HepG2 (cell line): ENCODE measurements at regions not wholly inside any gene's neighbourhood (a gene's known extent, or its start where the extent isn't known, plus 50 kb on each side); places are given as distances from the start of the nearest gene placed in this dataset.

Source experiments
- ATAC-seq: fragments of 200-7000 bp; cut with Tn5 transposase; 3 replicates; pipeline ENCODE4 v1.9.1; 2020; ENCODE audit warnings: mild to moderate bottlenecking, moderate library complexity
- BruUV-seq: library from RNA; stranded (reverse); fragments of 400-500 nt; replicated peaks from 2 replicates; lab custom pipeline; 2021; lab: Mats Ljungman, UMichigan
- CTCF ChIA-PET: fragments of 300-600 bp; formaldehyde crosslinking; extraction: SDS; loops from one replicate; lab custom pipeline; 2021; ENCODE audit warnings: low total read pairs, inconsistent platforms, low intra/inter-chr PET ratio; lab: Yijun Ruan, JAX
- POLR2A ChIA-PET: fragments of 350-600 bp; sonication (Branson Sonifier 250); formaldehyde crosslinking; loops from one replicate; lab custom pipeline; 2020; ENCODE audit warnings: antibody characterized with exemption, inconsistent platforms; lab: Yijun Ruan, JAX
- DNase-seq: peaks from one replicate; pipeline ENCODE4 v3.0.0-alpha.2; 2015; ENCODE audit warnings: low spot score
- FAIRE-seq: peaks from 3 replicates; lab custom pipeline; 2011; peaks lifted over from hg19 to GRCh38; lab: Jason Lieb, UNC
- H2AFZ ChIP-seq: one replicate; pipeline ENCODE4 v1.6.1; 2011; ENCODE audit warnings: low read length, inconsistent platforms
- H3K27ac ChIP-seq: fragments of 300-600 bp; 3 replicates; pipeline ENCODE4 v1.8.0; 2011; ENCODE audit warnings: mixed run types, mild to moderate bottlenecking, mixed read lengths, low read length, inconsistent platforms; ENCODE audit not compliant: insufficient read depth; ENCODE audit errors: extremely low read length
- H3K27me3 ChIP-seq, 2 experiments: fragments of 200-600 bp in 1 of 2; 2 replicates in 1 of 2; 3 replicates in 1 of 2; pipeline versions ENCODE4 v1.6.0 to v1.8.0; 2011; ENCODE audit warnings: low read length in 2 of 2, mild to moderate bottlenecking in 2 of 2, moderate library complexity in 2 of 2, inconsistent platforms in 1 of 2; ENCODE audit not compliant: insufficient read depth in 2 of 2, control insufficient read depth in 1 of 2
- H3K36me3 ChIP-seq, 2 experiments: fragments of 200-600 bp in 1 of 2; replicated peaks in 1 of 2; 2 replicates in 1 of 2; 3 replicates in 1 of 2; pipeline versions ENCODE4 v1.5.1 to v1.8.0; 2011; ENCODE audit warnings: low read length in 2 of 2, inconsistent platforms in 1 of 2; ENCODE audit not compliant: insufficient read depth in 2 of 2, control insufficient read depth in 1 of 2
- H3K4me1 ChIP-seq: 2 replicates; pipeline ENCODE4 v1.5.1; 2012; ENCODE audit warnings: low read length, inconsistent platforms; ENCODE audit not compliant: insufficient read depth
- H3K4me2 ChIP-seq: 2 replicates; pipeline ENCODE4 v1.6.0; 2011; ENCODE audit warnings: low read depth, low read length, inconsistent platforms
- H3K4me3 ChIP-seq, 3 experiments: fragments of 200-600 bp in 1 of 3; sonication (generic), shearing (Covaris generic) in 1 of 3; replicated peaks in 1 of 3; 2 replicates each; pipeline ENCODE4 v1.5.1; 2011 to 2016; ENCODE audit warnings: low read length in 3 of 3, inconsistent platforms in 2 of 3, low read depth in 2 of 3, mild to moderate bottlenecking in 2 of 3, control low read depth in 1 of 3, mixed read lengths in 1 of 3; ENCODE audit not compliant: insufficient read depth in 1 of 3
- H3K79me2 ChIP-seq: one replicate; pipeline ENCODE4 v1.6.1; 2011; ENCODE audit warnings: low read length, inconsistent platforms; ENCODE audit not compliant: insufficient read depth
- H3K9ac ChIP-seq: 2 replicates; pipeline ENCODE4 v1.6.0; 2011; ENCODE audit warnings: mild to moderate bottlenecking, low read depth, low read length, inconsistent platforms; ENCODE audit not compliant: insufficient read depth
- H3K9me3 ChIP-seq: 2 replicates; pipeline ENCODE4 v1.5.1; 2012; ENCODE audit warnings: mild to moderate bottlenecking, low read length
- H4K20me1 ChIP-seq: 2 replicates; pipeline ENCODE4 v1.6.0; 2011; ENCODE audit warnings: inconsistent platforms, mild to moderate bottlenecking, low read length, moderate library complexity; ENCODE audit not compliant: insufficient read depth
- DNMT1 ChIP-seq: sonication (generic); formaldehyde crosslinking; IDR thresholded peaks from 2 replicates; pipeline ENCODE4 v1.5.1; 2020; ENCODE audit warnings: mild to moderate bottlenecking, missing genetic modification reagents
- DNMT3B ChIP-seq: conservative IDR thresholded peaks from 2 replicates; pipeline ENCODE4 v1.6.1; 2016; ENCODE audit warnings: missing biosample characterization, control low read depth
- EED ChIP-seq: sonication (generic); formaldehyde crosslinking; IDR thresholded peaks from 2 replicates; pipeline ENCODE4 v1.5.0; 2020; ENCODE audit warnings: mild to moderate bottlenecking, missing genetic modification reagents
- HNRNPL ChIP-seq: fragments of 200-400 bp; formaldehyde crosslinking; IDR thresholded peaks from 2 replicates; pipeline ENCODE4 v1.6.1; 2017; ENCODE audit warnings: mild to moderate bottlenecking, low read depth, low read length
- ISX ChIP-seq: sonication (generic); formaldehyde crosslinking; conservative IDR thresholded peaks from 2 replicates; pipeline ENCODE4 v1.5.0; 2020; ENCODE audit warnings: missing genetic modification reagents
- MLLT10 ChIP-seq: sonication (generic); formaldehyde crosslinking; IDR thresholded peaks from 2 replicates; pipeline ENCODE4 v1.4.0; 2020; ENCODE audit warnings: missing genetic modification reagents
- NR3C1 ChIP-seq: sonication (generic); formaldehyde crosslinking; IDR thresholded peaks from 2 replicates; pipeline ENCODE4 v1.4.0; 2020; ENCODE audit warnings: missing genetic modification reagents
- PRPF4 ChIP-seq: fragments of 200-400 bp; formaldehyde crosslinking; IDR thresholded peaks from 2 replicates; pipeline ENCODE4 v1.6.1; 2016; ENCODE audit warnings: low read length, low read depth; ENCODE audit not compliant: poor library complexity, severe bottlenecking
- TP53 ChIP-seq: sonication (generic); formaldehyde crosslinking; conservative IDR thresholded peaks from 2 replicates; pipeline ENCODE4 v1.4.0; 2020; ENCODE audit warnings: missing genetic modification reagents
- ZNF501 ChIP-seq: sonication (generic); formaldehyde crosslinking; IDR thresholded peaks from 2 replicates; pipeline ENCODE4 v1.5.1; 2020; ENCODE audit warnings: mild to moderate bottlenecking, moderate library complexity, missing genetic modification reagents
- ZNF552 ChIP-seq: sonication (generic); formaldehyde crosslinking; IDR thresholded peaks from 2 replicates; pipeline ENCODE4 v1.9.0; 2022; ENCODE audit warnings: missing genetic modification reagents, mild to moderate bottlenecking, borderline replicate concordance
- WGBS: methylation state at CpG from one replicate; pipeline ENCODE4 v1.1.6; 2017; ENCODE audit warnings: low lambda C conversion rate; 5-methylcytosine and 5-hydroxymethylcytosine counted together
- in situ Hi-C: cut with HindIII; loops from 2 replicates; pipeline ENCODE4 v1.10.0; 2017; ENCODE audit warnings: low pct_unique_long_range_greater_than_20kb; ENCODE audit not compliant: extremely low pct_ligation_motif_present
- intact Hi-C: fragments of 100-400 bp; cut with micrococcal nuclease; formaldehyde crosslinking; loops from one replicate; pipeline ENCODE4 v1.10.0; 2022; ENCODE audit not compliant: unreplicated experiment
- TF ChIP-seq, protein P1 (sequence below): sonication (generic); formaldehyde crosslinking; conservative IDR thresholded peaks from 2 replicates; pipeline ENCODE4 v1.8.1; 2023; ENCODE audit warnings: missing genetic modification reagents
- TF ChIP-seq, protein P2 (sequence below): sonication (generic); formaldehyde crosslinking; IDR thresholded peaks from 2 replicates; pipeline ENCODE4 v1.5.0; 2020; ENCODE audit warnings: missing genetic modification reagents
- TF ChIP-seq, protein P3 (sequence below): sonication (generic); formaldehyde crosslinking; IDR thresholded peaks from 2 replicates; pipeline ENCODE4 v1.4.0; 2020; ENCODE audit warnings: missing genetic modification reagents, mild to moderate bottlenecking, borderline replicate concordance
- TF ChIP-seq, protein P4 (sequence below): sonication (generic); formaldehyde crosslinking; IDR thresholded peaks from 2 replicates; pipeline ENCODE4 v1.8.0; 2022; ENCODE audit warnings: missing genetic modification reagents, mild to moderate bottlenecking, inconsistent platforms, borderline replicate concordance
- TF ChIP-seq, protein P5 (sequence below), 2 experiments: fragments of 450-650 bp in 1 of 2; sonication (generic) in 1 of 2; formaldehyde crosslinking; IDR thresholded peaks; 2 replicates each; pipeline versions ENCODE4 v1.5.0 to v1.8.0; 2020 to 2022; ENCODE audit warnings: mild to moderate bottlenecking in 1 of 2, missing genetic modification reagents in 1 of 2
- TF ChIP-seq, protein P6 (sequence below): sonication (generic); formaldehyde crosslinking; IDR thresholded peaks from 2 replicates; pipeline ENCODE4 v1.5.0; 2020; ENCODE audit warnings: mild to moderate bottlenecking, missing genetic modification reagents

DNA sequence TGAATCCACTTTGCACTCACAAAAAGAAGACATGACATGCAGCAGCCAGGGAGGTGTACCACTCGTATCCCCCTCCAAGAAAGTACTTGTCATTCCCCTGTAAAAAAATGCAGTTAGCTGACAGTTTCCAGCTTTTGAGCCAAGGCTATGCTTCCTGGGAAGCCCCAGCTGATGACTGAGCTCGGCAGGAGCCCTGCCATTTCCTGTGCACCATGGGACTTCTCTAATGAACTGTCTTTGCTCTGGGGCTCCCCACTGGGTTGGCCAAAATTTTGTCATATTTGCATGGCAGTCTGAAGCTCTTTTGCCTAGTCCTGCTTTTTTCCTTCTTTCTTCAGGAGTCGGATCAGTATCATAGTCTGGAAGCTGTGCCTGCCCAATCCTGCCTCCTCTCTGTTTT, 104.5 kb upstream of the MAOA start:
- Histone ChIP-seq H3K27me3 (no peaks in the 10 kb centered on the region), H3K79me2 (no peaks in the 10 kb centered on the region), H2AFZ (no peak overlapping the region), H3K36me3 (no peaks in the 10 kb centered on the region)
- in situ Hi-C loops = loop anchor here (25.0 kb wide), 1 partner anchor 386 kb away; no protein-coding TSS in a partner anchor
- 6% methylated on average over 2 of the region's 3 CpGs for WGBS
- DNase-seq = no peak
- no peak; the same call in 2 of the 3 replicates for ATAC-seq
- intact Hi-C loops = no loop called here
- no peak for TF ChIP-seq NR3C1 (CRISPR knock-in tag)
- TF ChIP-seq ZNF552 (CRISPR knock-in tag) = no peak
- no peak for TF ChIP-seq TP53 (CRISPR knock-in tag)
- TF ChIP-seq PRPF4 = no peak
- TF ChIP-seq, protein P1, sequence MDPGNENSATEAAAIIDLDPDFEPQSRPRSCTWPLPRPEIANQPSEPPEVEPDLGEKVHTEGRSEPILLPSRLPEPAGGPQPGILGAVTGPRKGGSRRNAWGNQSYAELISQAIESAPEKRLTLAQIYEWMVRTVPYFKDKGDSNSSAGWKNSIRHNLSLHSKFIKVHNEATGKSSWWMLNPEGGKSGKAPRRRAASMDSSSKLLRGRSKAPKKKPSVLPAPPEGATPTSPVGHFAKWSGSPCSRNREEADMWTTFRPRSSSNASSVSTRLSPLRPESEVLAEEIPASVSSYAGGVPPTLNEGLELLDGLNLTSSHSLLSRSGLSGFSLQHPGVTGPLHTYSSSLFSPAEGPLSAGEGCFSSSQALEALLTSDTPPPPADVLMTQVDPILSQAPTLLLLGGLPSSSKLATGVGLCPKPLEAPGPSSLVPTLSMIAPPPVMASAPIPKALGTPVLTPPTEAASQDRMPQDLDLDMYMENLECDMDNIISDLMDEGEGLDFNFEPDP (CRISPR knock-in tag) = no peak
- TF ChIP-seq EED (CRISPR knock-in tag) = no peak
- TF ChIP-seq, protein P2, sequence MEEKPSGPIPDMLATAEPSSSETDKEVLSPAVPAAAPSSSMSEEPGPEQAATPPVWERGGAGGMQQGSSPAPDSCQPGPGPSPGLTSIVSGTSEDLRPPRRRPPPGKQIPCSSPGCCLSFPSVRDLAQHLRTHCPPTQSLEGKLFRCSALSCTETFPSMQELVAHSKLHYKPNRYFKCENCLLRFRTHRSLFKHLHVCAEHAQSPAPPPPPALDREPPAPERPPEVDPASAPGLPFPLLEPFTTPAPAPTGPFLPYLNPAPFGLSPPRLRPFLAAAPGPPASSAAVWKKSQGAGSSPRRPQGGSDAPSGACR = no peak
- TF ChIP-seq ZNF501 (CRISPR knock-in tag) = no peak
- TF ChIP-seq, protein P3, sequence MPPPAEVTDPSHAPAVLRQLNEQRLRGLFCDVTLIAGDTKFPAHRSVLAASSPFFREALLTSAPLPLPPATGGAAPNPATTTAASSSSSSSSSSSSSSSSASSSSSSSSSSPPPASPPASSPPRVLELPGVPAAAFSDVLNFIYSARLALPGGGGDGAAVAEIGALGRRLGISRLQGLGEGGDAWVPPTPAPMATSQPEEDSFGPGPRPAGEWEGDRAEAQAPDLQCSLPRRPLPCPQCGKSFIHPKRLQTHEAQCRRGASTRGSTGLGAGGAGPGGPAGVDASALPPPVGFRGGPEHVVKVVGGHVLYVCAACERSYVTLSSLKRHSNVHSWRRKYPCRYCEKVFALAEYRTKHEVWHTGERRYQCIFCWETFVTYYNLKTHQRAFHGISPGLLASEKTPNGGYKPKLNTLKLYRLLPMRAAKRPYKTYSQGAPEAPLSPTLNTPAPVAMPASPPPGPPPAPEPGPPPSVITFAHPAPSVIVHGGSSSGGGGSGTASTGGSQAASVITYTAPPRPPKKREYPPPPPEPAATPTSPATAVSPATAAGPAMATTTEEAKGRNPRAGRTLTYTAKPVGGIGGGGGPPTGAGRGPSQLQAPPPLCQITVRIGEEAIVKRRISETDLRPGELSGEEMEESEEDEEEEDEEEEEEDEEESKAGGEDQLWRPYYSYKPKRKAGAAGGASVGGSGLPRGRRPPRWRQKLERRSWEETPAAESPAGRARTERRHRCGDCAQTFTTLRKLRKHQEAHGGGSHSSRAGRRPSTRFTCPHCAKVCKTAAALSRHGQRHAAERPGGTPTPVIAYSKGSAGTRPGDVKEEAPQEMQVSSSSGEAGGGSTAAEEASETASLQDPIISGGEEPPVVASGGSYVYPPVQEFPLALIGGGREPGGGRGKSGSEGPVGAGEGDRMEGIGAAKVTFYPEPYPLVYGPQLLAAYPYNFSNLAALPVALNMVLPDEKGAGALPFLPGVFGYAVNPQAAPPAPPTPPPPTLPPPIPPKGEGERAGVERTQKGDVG (CRISPR knock-in tag) = no peak
- no peak for TF ChIP-seq DNMT3B (CRISPR knock-in tag)
- no peak for TF ChIP-seq DNMT1 (CRISPR knock-in tag)
- TF ChIP-seq, protein P4, sequence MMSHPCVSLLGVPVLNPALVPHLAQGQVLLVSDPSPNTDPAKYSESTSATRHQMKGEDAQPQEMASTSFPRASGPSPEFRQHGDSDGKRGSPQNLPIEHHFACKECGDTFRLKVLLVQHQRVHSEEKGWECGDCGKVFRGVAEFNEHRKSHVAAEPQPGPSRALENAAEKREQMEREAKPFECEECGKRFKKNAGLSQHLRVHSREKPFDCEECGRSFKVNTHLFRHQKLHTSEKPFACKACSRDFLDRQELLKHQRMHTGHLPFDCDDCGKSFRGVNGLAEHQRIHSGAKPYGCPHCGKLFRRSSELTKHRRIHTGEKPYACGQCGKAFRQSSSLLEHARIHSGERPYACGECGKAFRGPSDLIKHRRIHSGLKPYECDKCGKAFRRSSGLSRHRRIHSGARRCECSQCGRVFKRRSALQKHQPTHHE (CRISPR knock-in tag) = no peak
- TF ChIP-seq, protein P5, sequence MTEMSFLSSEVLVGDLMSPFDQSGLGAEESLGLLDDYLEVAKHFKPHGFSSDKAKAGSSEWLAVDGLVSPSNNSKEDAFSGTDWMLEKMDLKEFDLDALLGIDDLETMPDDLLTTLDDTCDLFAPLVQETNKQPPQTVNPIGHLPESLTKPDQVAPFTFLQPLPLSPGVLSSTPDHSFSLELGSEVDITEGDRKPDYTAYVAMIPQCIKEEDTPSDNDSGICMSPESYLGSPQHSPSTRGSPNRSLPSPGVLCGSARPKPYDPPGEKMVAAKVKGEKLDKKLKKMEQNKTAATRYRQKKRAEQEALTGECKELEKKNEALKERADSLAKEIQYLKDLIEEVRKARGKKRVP (CRISPR knock-in tag; IDR thresholded peaks at IDR 0.05) = no peak
- no peak for TF ChIP-seq MLLT10 (CRISPR knock-in tag)
- TF ChIP-seq, protein P6, sequence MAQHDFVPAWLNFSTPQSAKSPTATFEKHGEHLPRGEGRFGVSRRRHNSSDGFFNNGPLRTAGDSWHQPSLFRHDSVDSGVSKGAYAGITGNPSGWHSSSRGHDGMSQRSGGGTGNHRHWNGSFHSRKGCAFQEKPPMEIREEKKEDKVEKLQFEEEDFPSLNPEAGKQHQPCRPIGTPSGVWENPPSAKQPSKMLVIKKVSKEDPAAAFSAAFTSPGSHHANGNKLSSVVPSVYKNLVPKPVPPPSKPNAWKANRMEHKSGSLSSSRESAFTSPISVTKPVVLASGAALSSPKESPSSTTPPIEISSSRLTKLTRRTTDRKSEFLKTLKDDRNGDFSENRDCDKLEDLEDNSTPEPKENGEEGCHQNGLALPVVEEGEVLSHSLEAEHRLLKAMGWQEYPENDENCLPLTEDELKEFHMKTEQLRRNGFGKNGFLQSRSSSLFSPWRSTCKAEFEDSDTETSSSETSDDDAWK (CRISPR knock-in tag) = no peak
- no peak for TF ChIP-seq HNRNPL
- no peak for TF ChIP-seq ISX (CRISPR knock-in tag)
- TF ChIP-seq, all 625 proteins: peak for 0
- H4K20me1 ChIP-seq = no peaks in the 10 kb centered on the region
- peak overlapping the region; percentile 24; the same call in 1 of the 2 replicates for H3K4me2 ChIP-seq
- H3K4me1 ChIP-seq = peaks cover 22% of the 10 kb centered on the region
- no TSS peak for BruUV-seq
- ChIA-PET CTCF (no interaction called here), POLR2A (no interaction called here)
- no peak overlapping the region for H3K9ac ChIP-seq
- H3K27ac ChIP-seq = no peak overlapping the region
- H3K9me3 ChIP-seq = no peaks in the 10 kb centered on the region
- FAIRE-seq = no peak
- H3K4me3 ChIP-seq = no peak overlapping the region
